CD4-positive, alpha-beta memory T cell (primary cell): ENCODE measurements at regions not wholly inside any gene's neighbourhood (a gene's known extent, or its start where the extent isn't known, plus 50 kb on each side); places are given as distances from the start of the nearest gene placed in this dataset.
"Not testable (repeated sequence)": the region's sequence is repeated elsewhere in the genome, so short reads cannot be mapped to it uniquely, and the experiment has no call there.

Experiments
- CTCF ChIA-PET: fragments of 350-600 bp; sonication (Branson Sonifier 250); formaldehyde crosslinking; loops from one replicate; lab custom pipeline; 2021; ENCODE audit warnings: inconsistent platforms; ENCODE audit not compliant: partially characterized antibody; lab: Charles Lee
- POLR2A ChIA-PET: fragments of 350-600 bp; sonication (Branson Sonifier 250); formaldehyde crosslinking; loops from one replicate; lab custom pipeline; 2021; ENCODE audit not compliant: partially characterized antibody; lab: Charles Lee
- DNase-seq, 5 donors: peaks; one replicate each; pipeline versions ENCODE4 v3.0.0 to v3.0.0-alpha.2; 2020 to 2022; ENCODE audit warnings: mixed read lengths in 1 of 5
- H3K27ac ChIP-seq: one replicate; pipeline ENCODE4 v1.7.0; 2013; ENCODE audit warnings: low read depth, low read length
- H3K27me3 ChIP-seq: 2 replicates; pipeline ENCODE4 v1.7.0; 2013; ENCODE audit warnings: mild to moderate bottlenecking, low read length, moderate library complexity; ENCODE audit not compliant: insufficient read depth
- H3K36me3 ChIP-seq: 2 replicates; pipeline ENCODE4 v1.7.0; 2013; ENCODE audit warnings: mild to moderate bottlenecking, low read length, moderate library complexity; ENCODE audit not compliant: insufficient read depth
- H3K4me1 ChIP-seq: 2 replicates; pipeline ENCODE4 v1.7.0; 2013; ENCODE audit warnings: mild to moderate bottlenecking, low read length, moderate library complexity; ENCODE audit not compliant: insufficient read depth
- H3K4me3 ChIP-seq, 2 donors: one replicate each; pipeline ENCODE4 v1.7.0; 2013; ENCODE audit warnings: low read length in 2 of 2, mild to moderate bottlenecking in 1 of 2
- H3K9me3 ChIP-seq, 2 donors: one replicate each; pipeline ENCODE4 v1.7.0; 2013; ENCODE audit warnings: low read length in 2 of 2, control low read depth in 1 of 2; ENCODE audit not compliant: control insufficient read depth in 1 of 2
- H3K27ac Mint-ChIP-seq, 7 donors: one replicate each; pipeline ENCODE4 v1.8.0; 2020 to 2021; ENCODE audit warnings: mixed read lengths in 7 of 7, mild to moderate bottlenecking in 6 of 7, inconsistent platforms in 3 of 7, moderate library complexity in 3 of 7
- H3K27me3 Mint-ChIP-seq, 2 donors: one replicate each; pipeline ENCODE4 v1.8.0; 2020 to 2021; ENCODE audit warnings: mixed read lengths in 2 of 2
- H3K36me3 Mint-ChIP-seq, 2 donors: one replicate each; pipeline ENCODE4 v1.8.0; 2020 to 2021; ENCODE audit warnings: mixed read lengths in 2 of 2, inconsistent platforms in 1 of 2, mild to moderate bottlenecking in 1 of 2
- H3K4me1 Mint-ChIP-seq, 4 donors: one replicate each; pipeline ENCODE4 v1.8.0; 2020 to 2021; ENCODE audit warnings: mixed read lengths in 4 of 4, mild to moderate bottlenecking in 1 of 4
- H3K4me3 Mint-ChIP-seq, 8 donors: one replicate each; pipeline ENCODE4 v1.8.0; 2020 to 2021; ENCODE audit warnings: mixed read lengths in 8 of 8, mild to moderate bottlenecking in 7 of 8, moderate library complexity in 6 of 8, inconsistent platforms in 3 of 8
- H3K9me3 Mint-ChIP-seq, 8 donors: one replicate each; pipeline ENCODE4 v1.8.0; 2020 to 2021; ENCODE audit warnings: mixed read lengths in 8 of 8, mild to moderate bottlenecking in 5 of 8, inconsistent platforms in 3 of 8, moderate library complexity in 1 of 8
- intact Hi-C: fragments of 100-400 bp; cut with micrococcal nuclease; formaldehyde crosslinking; loops from one replicate; pipeline ENCODE4 v1.15.1; 2023

- POLR2A ChIA-PET, H3K27ac Mint-ChIP-seq, H3K4me3 ChIP-seq, H3K36me3 Mint-ChIP-seq, H3K27me3 ChIP-seq, H3K9me3 Mint-ChIP-seq, H3K9me3 ChIP-seq, H3K4me1 ChIP-seq, CTCF ChIA-PET, H3K4me3 Mint-ChIP-seq, intact Hi-C loops, H3K27me3 Mint-ChIP-seq, H3K36me3 ChIP-seq, H3K27ac ChIP-seq, H3K4me1 Mint-ChIP-seq, DNase-seq: not testable (repeated sequence)
Measured at GRCh38 chr3:87433445-87433844, 157.1 kb upstream of the POU1F1 start.

DNA sequence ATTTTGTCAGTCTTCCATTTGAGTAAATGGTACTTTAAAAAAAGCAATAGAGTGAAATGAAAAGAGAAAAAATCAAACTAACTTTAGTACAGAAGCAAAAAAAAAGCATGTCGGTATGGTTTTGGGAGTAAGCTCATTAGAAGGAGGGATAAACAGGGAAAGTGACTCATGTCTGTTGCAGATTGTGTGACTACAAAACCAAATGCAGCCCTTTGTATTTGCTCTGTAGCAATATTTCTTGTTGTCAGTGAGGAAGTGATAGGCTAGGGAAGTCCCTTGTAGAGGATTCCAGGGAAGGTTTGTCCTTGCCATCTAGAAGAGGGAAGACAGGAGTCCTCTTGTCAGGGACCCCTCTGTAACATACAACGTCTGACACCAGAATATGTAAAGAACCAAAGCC, 150.5 kb upstream of the POU1F1 start:
- Mint-ChIP-seq H3K27ac (no peak overlapping the region), H3K9me3 (peaks cover 0 to 6% (median 0%) of the 10 kb centered on the region in 8 donors), H3K36me3 (no peaks in the 10 kb centered on the region), H3K4me3 (no peak overlapping the region), H3K27me3 (no peaks in the 10 kb centered on the region), H3K4me1 (no peaks in the 10 kb centered on the region)
- POLR2A ChIA-PET, result no interaction called here
- H3K9me3 ChIP-seq, result no peaks in the 10 kb centered on the region
- H3K36me3 ChIP-seq, result no peaks in the 10 kb centered on the region
- no peaks in the 10 kb centered on the region for H3K4me1 ChIP-seq
- no peaks in the 10 kb centered on the region for H3K27me3 ChIP-seq
- DNase-seq, result no peak
- H3K4me3 ChIP-seq, result no peak overlapping the region
- CTCF ChIA-PET, result no interaction called here
- intact Hi-C loops, result no loop called here
- H3K27ac ChIP-seq, result no peak overlapping the region

- H3K9me3 Mint-ChIP-seq, result peaks cover 0 to 4% (median 0%) of the 10 kb centered on the region in 8 donors
- no peaks in the 10 kb centered on the region for H3K36me3 Mint-ChIP-seq
- no peak overlapping the region for H3K4me3 ChIP-seq
- H3K27ac Mint-ChIP-seq, result no peak overlapping the region
- CTCF ChIA-PET, result no interaction called here
- intact Hi-C loops, result no loop called here
- no peaks in the 10 kb centered on the region for H3K27me3 ChIP-seq
- H3K4me1 Mint-ChIP-seq, result no peaks in the 10 kb centered on the region
- H3K4me3 Mint-ChIP-seq, result no peak overlapping the region
- POLR2A ChIA-PET, result no interaction called here
- no peak for DNase-seq
- no peaks in the 10 kb centered on the region for H3K4me1 ChIP-seq
- no peaks in the 10 kb centered on the region for H3K9me3 ChIP-seq
- no peaks in the 10 kb centered on the region for H3K36me3 ChIP-seq
- H3K27ac ChIP-seq, result no peak overlapping the region
- peaks cover 0 to 2% of the 10 kb centered on the region in 2 donors for H3K27me3 Mint-ChIP-seq
Measured at GRCh38 chr3:87425056-87425455, 148.7 kb upstream of the POU1F1 start.

GRCh38 chr3:87423336-87423735, 147.0 kb upstream of the POU1F1 start:
- Mint-ChIP-seq H3K27ac (no peak overlapping the region), H3K36me3 (no peaks in the 10 kb centered on the region), H3K4me1 (no peaks in the 10 kb centered on the region), H3K9me3 (peaks cover 0 to 4% (median 0%) of the 10 kb centered on the region in 8 donors), H3K4me3 (no peak overlapping the region), H3K27me3 (peaks cover 0 to 2% of the 10 kb centered on the region in 2 donors)
- H3K27me3 ChIP-seq, result no peaks in the 10 kb centered on the region
- ChIA-PET POLR2A (no interaction called here), CTCF (no interaction called here)
- H3K9me3 ChIP-seq, result no peaks in the 10 kb centered on the region
- H3K27ac ChIP-seq, result no peak overlapping the region
- H3K36me3 ChIP-seq, result no peaks in the 10 kb centered on the region
- intact Hi-C loops, result no loop called here
- H3K4me3 ChIP-seq, result no peak overlapping the region
- DNase-seq, result no peak
- H3K4me1 ChIP-seq, result no peaks in the 10 kb centered on the region

DNA sequence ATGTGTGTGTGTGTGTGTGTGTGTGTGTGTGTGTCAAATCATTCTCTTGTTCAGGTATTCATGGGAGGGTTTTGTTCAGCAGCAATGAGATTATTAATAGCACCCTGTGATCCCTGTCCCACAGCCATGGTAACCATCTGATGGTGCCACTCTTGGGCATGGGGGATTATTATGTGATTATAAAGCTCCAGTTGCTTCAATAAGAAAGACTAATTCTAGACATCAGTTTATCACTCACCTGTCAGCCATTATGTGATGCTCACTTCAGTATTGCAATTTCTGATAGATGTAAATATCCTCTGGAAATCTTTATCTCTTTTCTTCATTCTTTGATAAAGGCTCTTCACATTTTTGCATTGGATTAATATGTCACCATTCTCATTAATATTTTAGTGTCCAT, 145.9 kb upstream of the POU1F1 start:
- Histone ChIP-seq H3K36me3 (no peaks in the 10 kb centered on the region), H3K27me3 (no peaks in the 10 kb centered on the region), H3K27ac (no peak overlapping the region), H3K9me3 (no peaks in the 10 kb centered on the region), H3K4me1 (no peaks in the 10 kb centered on the region), H3K4me3 (no peak overlapping the region)
- Mint-ChIP-seq H3K27me3 (peaks cover 0 to 2% of the 10 kb centered on the region in 2 donors), H3K27ac (no peak overlapping the region), H3K4me1 (no peaks in the 10 kb centered on the region), H3K9me3 (peaks cover 0 to 4% (median 0%) of the 10 kb centered on the region in 8 donors), H3K4me3 (no peak overlapping the region), H3K36me3 (no peaks in the 10 kb centered on the region)
- no peak for DNase-seq
- POLR2A ChIA-PET, result no interaction called here
- CTCF ChIA-PET, result no interaction called here
- intact Hi-C loops, result no loop called here

DNA sequence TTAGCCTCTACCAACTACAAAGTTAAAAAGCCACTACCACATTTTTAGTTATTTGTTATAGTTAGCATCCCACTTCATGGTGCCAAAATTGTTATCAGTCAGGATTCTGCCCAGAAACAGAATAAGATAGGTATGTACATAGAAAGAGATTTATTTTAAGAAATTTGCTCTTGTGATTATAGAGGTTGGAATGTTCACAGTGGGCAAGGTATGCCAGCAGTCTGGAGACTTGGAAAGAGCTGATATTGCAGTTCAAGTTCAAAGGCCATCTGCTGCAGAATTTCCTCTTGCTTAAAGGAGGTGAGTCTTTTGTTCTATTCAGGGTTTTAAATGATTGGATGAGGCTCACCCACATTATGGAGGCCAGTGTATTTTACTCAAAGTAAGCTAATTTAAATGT, 143.8 kb upstream of the POU1F1 start:
- H3K36me3 Mint-ChIP-seq, result no peaks in the 10 kb centered on the region
- Histone ChIP-seq H3K36me3 (no peaks in the 10 kb centered on the region), H3K4me3 (no peak overlapping the region), H3K4me1 (no peaks in the 10 kb centered on the region), H3K27ac (no peak overlapping the region), H3K9me3 (no peaks in the 10 kb centered on the region), H3K27me3 (no peaks in the 10 kb centered on the region)
- intact Hi-C loops, result no loop called here
- POLR2A ChIA-PET, result no interaction called here
- no peak overlapping the region for H3K27ac Mint-ChIP-seq
- peaks cover 0 to 2% of the 10 kb centered on the region in 2 donors for H3K27me3 Mint-ChIP-seq
- no peak for DNase-seq
- no peak overlapping the region for H3K4me3 Mint-ChIP-seq
- H3K4me1 Mint-ChIP-seq, result no peaks in the 10 kb centered on the region
- CTCF ChIA-PET, result no interaction called here
- peaks cover 0 to 4% (median 0%) of the 10 kb centered on the region in 8 donors for H3K9me3 Mint-ChIP-seq

GRCh38 chr3:87414271-87414670, 137.9 kb upstream of the POU1F1 start:
- Histone ChIP-seq H3K9me3 (no peaks in the 10 kb centered on the region), H3K27ac (no peak overlapping the region), H3K4me3 (no peak overlapping the region), H3K36me3 (no peaks in the 10 kb centered on the region), H3K27me3 (no peaks in the 10 kb centered on the region), H3K4me1 (no peaks in the 10 kb centered on the region)
- ChIA-PET CTCF (no interaction called here), POLR2A (no interaction called here)
- Mint-ChIP-seq H3K36me3 (no peaks in the 10 kb centered on the region), H3K9me3 (peaks cover 0 to 2% (median 0%) of the 10 kb centered on the region in 8 donors), H3K27ac (no peak overlapping the region), H3K4me1 (no peaks in the 10 kb centered on the region), H3K4me3 (no peak overlapping the region), H3K27me3 (no peaks in the 10 kb centered on the region)
- intact Hi-C loops, result no loop called here
- no peak for DNase-seq

DNA sequence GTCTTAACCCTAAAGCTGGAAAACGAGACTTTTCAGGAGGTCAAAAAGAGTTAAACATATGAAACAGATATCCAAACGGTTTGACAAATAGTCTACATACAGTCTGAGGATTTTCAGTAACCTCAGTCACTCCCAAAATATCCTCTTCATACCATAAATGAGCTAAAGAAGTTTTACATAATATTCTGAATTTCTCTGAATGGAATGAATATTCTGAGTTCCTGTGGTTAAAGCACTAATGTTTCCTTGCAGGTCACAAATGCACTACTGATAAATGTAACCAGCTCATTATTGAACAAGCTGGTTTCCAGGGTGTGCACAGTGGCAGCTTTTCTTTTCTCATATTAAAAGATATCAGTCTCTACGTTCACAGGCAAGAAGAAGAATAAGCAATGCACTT, 137.4 kb upstream of the POU1F1 start:
- ChIA-PET POLR2A (no interaction called here), CTCF (no interaction called here)
- H3K4me3 Mint-ChIP-seq, result no peak overlapping the region
- H3K4me1 Mint-ChIP-seq, result no peaks in the 10 kb centered on the region
- no peaks in the 10 kb centered on the region for H3K36me3 ChIP-seq
- no peaks in the 10 kb centered on the region for H3K4me1 ChIP-seq
- H3K27me3 Mint-ChIP-seq, result no peaks in the 10 kb centered on the region
- no peak overlapping the region for H3K27ac ChIP-seq
- no peaks in the 10 kb centered on the region for H3K36me3 Mint-ChIP-seq
- no peaks in the 10 kb centered on the region for H3K9me3 ChIP-seq
- H3K9me3 Mint-ChIP-seq, result peaks cover 0 to 2% (median 0%) of the 10 kb centered on the region in 8 donors
- H3K27me3 ChIP-seq, result no peaks in the 10 kb centered on the region
- no peak for DNase-seq
- no peak overlapping the region for H3K27ac Mint-ChIP-seq
- intact Hi-C loops, result no loop called here
- H3K4me3 ChIP-seq, result no peak overlapping the region
